Transverse colon (tissue), 4 donors: ENCODE measurements at regions not wholly inside any gene's neighbourhood (a gene's known extent, or its start where the extent isn't known, plus 50 kb on each side); places are given as distances from the start of the nearest gene placed in this dataset.

Source experiments
- CTCF ChIP-seq, 5 experiments: fragments of 200-600 bp in 3 of 5; fragments of 450-650 bp in 2 of 5; sonication (generic) in 3 of 5; IDR thresholded peaks; 1 replicate in 2 of 5; 2 replicates in 3 of 5; pipeline ENCODE4 v1.5.1; 2016 to 2017; ENCODE audit warnings: antibody characterized with exemption in 5 of 5, inconsistent platforms in 3 of 5, mild to moderate bottlenecking in 2 of 5, moderate library complexity in 1 of 5
- EP300 ChIP-seq: sonication (generic); formaldehyde crosslinking; IDR thresholded peaks from one replicate; pipeline ENCODE4 v1.6.1; 2017; ENCODE audit warnings: antibody characterized with exemption, low read depth
- POLR2A ChIP-seq: fragments of 450-650 bp; IDR thresholded peaks from one replicate; pipeline ENCODE4 v1.6.1; 2016; ENCODE audit warnings: antibody characterized with exemption, mild to moderate bottlenecking, moderate library complexity
- POLR2AphosphoS5 ChIP-seq, 3 donors: sonication (generic); formaldehyde crosslinking; IDR thresholded peaks; one replicate each; pipeline ENCODE4 v1.6.1; 2016; ENCODE audit warnings: antibody characterized with exemption in 3 of 3

- no peak for TF ChIP-seq CTCF (IDR thresholded peaks at IDR 0.05)
- no peak for TF ChIP-seq POLR2A
- TF ChIP-seq POLR2AphosphoS5 (IDR thresholded peaks at IDR 0.05), result no peak
- no peak for TF ChIP-seq EP300
Observed at GRCh38 chr12:14216405-14217294, 148.8 kb upstream of the ATF7IP start.
